ENCODE measurements at regions not wholly inside any gene's neighbourhood (a gene's known extent, or its start where the extent isn't known, plus 50 kb on each side); places are given as distances from the start of the nearest gene placed in this dataset.

DNA sequence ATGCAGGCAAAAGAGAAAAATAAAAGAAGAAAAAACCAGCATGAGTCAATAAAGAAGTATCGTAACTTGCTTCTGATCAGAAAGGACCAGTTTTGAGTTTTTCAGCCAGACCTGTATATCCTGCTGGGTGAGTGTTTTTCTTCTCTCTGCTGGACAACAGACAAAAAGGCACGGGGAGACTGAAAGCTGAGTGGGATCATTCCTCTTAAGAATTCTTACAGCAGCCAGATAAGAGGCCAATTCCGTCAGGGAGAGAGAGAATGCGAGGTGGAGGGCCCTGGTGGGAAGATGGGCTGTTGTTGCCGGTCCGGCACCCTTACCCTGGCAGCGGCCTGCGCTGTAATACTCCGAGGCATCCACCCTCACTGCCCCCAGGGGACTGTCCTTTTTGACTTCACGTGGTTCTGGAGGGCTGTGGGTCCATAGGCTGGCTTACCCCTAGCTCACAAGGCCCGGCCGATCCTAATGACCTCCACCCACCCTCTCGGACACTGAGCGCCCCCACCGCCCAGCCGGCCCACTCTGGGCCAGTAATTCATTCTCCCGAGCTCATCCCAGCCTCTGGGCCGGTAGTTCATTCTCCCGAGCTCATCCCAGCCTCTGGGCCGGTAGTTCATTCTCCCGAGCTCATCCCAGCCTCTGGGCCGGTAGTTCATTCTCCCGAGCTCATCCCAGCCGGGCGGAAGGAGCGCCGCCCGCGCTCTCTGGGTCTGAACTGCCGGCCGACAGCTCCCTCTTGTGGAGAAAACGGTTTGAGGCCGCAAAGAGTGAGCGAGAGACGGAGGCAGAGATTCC is 118.3 kb upstream of the SIRPA start:
- peak; percentile 95 for DNase-seq
- no peaks in the 10 kb centered on the region for H3K27me3 ChIP-seq (ENCODE audit: low read length)
- no peaks in the 10 kb centered on the region for H3K9me2 ChIP-seq (replicated peaks; ENCODE audit: low read length)
- ChIA-PET POLR2A (ENCODE audit: unreplicated experiment) (interaction anchor here (0.6 to 1.1 kb wide), 4 partner anchors 29 to 898 kb away, joined by 3 to 11 read pairs (median 6); no protein-coding TSS in a partner anchor), CTCF (interaction anchor here (0.6 to 2.1 kb wide), 19 partner anchors 9 to 960 kb away, joined by 3 to 32 read pairs (median 4); partner anchors contain the start of gene NSFL1C)
- H3K79me2 ChIP-seq (ENCODE audit: low read length), result peaks cover 12% of the 10 kb centered on the region; the same call in 1 of the 2 replicates
- H3K36me3 ChIP-seq (ENCODE audit: low read depth, low read length), result no peaks in the 10 kb centered on the region
- BruUV-seq (replicated peaks), result TSS peak; percentile 92
- H3K4me1 ChIP-seq (ENCODE audit: insufficient read depth, low read length), result peaks cover 28% of the 10 kb centered on the region
- no peaks in the 10 kb centered on the region for H3F3A ChIP-seq (ENCODE audit: low read length, unreplicated experiment)
- H3K27ac ChIP-seq (ENCODE audit: low read length), result peak overlapping the region; percentile 75
- intact Hi-C loops (cut with micrococcal nuclease), result loop anchor here (1.0 to 5.0 kb wide), 5 partner anchors 38 to 307 kb away; partner anchors contain the start of gene SIRPD
- TF ChIP-seq EZH2 (IDR thresholded peaks at IDR 0.05; ENCODE audit: low read length, unreplicated experiment) (no peak), EZH2phosphoT487 (IDR thresholded peaks at IDR 0.05; ENCODE audit: borderline replicate concordance, low read length) (no peak)
- TF ChIP-seq, protein P1, sequence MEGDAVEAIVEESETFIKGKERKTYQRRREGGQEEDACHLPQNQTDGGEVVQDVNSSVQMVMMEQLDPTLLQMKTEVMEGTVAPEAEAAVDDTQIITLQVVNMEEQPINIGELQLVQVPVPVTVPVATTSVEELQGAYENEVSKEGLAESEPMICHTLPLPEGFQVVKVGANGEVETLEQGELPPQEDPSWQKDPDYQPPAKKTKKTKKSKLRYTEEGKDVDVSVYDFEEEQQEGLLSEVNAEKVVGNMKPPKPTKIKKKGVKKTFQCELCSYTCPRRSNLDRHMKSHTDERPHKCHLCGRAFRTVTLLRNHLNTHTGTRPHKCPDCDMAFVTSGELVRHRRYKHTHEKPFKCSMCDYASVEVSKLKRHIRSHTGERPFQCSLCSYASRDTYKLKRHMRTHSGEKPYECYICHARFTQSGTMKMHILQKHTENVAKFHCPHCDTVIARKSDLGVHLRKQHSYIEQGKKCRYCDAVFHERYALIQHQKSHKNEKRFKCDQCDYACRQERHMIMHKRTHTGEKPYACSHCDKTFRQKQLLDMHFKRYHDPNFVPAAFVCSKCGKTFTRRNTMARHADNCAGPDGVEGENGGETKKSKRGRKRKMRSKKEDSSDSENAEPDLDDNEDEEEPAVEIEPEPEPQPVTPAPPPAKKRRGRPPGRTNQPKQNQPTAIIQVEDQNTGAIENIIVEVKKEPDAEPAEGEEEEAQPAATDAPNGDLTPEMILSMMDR (conservative IDR thresholded peaks at IDR 0.05; ENCODE audit: low read depth, low read length), result peak; percentile 81
- H3K4me3 ChIP-seq (ENCODE audit: low read length), result peak overlapping the region; percentile 63
- no peaks in the 10 kb centered on the region for H4K20me1 ChIP-seq (ENCODE audit: low read length)
- peak; percentile 87 for ATAC-seq
- peak overlapping the region; percentile 83 for H3K4me2 ChIP-seq (ENCODE audit: low read length)
- H3K9me3 ChIP-seq (ENCODE audit: low read length), result no peaks in the 10 kb centered on the region
- peak overlapping the region; percentile 63 for H2AFZ ChIP-seq (ENCODE audit: low read length)
- H3K9ac ChIP-seq (ENCODE audit: low read length), result peak overlapping the region; percentile 74

DNA sequence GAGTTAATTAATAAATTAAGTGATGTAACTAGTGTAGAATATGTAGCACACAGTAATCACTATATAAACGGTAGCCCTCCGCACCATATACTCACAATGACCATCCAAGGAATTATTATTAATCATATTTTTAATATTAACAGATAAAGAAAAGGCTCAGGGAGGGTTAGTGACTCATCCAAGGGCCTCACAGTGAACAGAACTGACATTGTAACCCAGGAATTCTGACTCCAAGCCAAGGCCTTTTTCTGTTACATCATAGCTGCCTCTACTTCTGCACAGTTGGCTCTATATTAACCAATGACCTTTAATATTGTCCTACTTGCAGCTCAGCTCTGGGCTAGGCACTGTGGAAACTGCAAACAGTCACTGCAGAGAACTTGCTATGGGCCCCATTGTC is 117.5 kb upstream of the SIRPG start:
- ChIA-PET POLR2A (ENCODE audit: unreplicated experiment) (no interaction called here), CTCF (no interaction called here)
- H3K27ac ChIP-seq (ENCODE audit: low read length), result peak overlapping the region; percentile 6; the same call in 1 of the 2 replicates
- no peak overlapping the region for H2AFZ ChIP-seq (ENCODE audit: low read length)
- no peaks in the 10 kb centered on the region for H4K20me1 ChIP-seq (ENCODE audit: low read length)
- DNase-seq (peak; percentile 79), ATAC-seq (peak; percentile 19; the same call in 1 of the 2 replicates)
- H3K9me2 ChIP-seq (replicated peaks; ENCODE audit: low read length), result no peaks in the 10 kb centered on the region
- TF ChIP-seq EZH2phosphoT487 (IDR thresholded peaks at IDR 0.05; ENCODE audit: borderline replicate concordance, low read length), result no peak
- TF ChIP-seq, protein P1 (conservative IDR thresholded peaks at IDR 0.05; ENCODE audit: low read depth, low read length), result no peak
- TF ChIP-seq EZH2 (IDR thresholded peaks at IDR 0.05; ENCODE audit: low read length, unreplicated experiment), result no peak
- H3K9ac ChIP-seq (ENCODE audit: low read length), result no peak overlapping the region
- H3K79me2 ChIP-seq (ENCODE audit: low read length), result peaks cover 12% of the 10 kb centered on the region; the same call in 1 of the 2 replicates
- intact Hi-C loops (cut with micrococcal nuclease), result loop anchor here (5.0 kb wide), 1 partner anchor 43 kb away; no protein-coding TSS in a partner anchor
- H3K4me2 ChIP-seq (ENCODE audit: low read length), result 0 out of 2 replicates have a peak overlapping the region, but pooled peaks have one; percentile 16
- peaks cover 28% of the 10 kb centered on the region for H3K4me1 ChIP-seq (ENCODE audit: insufficient read depth, low read length)
- no peaks in the 10 kb centered on the region for H3K27me3 ChIP-seq (ENCODE audit: low read length)
- H3K36me3 ChIP-seq (ENCODE audit: low read depth, low read length), result no peaks in the 10 kb centered on the region
- no peak overlapping the region for H3K4me3 ChIP-seq (ENCODE audit: low read length)
- no peaks in the 10 kb centered on the region for H3F3A ChIP-seq (ENCODE audit: low read length, unreplicated experiment)
- H3K9me3 ChIP-seq (ENCODE audit: low read length), result no peaks in the 10 kb centered on the region
- BruUV-seq (replicated peaks), result no TSS peak

DNA sequence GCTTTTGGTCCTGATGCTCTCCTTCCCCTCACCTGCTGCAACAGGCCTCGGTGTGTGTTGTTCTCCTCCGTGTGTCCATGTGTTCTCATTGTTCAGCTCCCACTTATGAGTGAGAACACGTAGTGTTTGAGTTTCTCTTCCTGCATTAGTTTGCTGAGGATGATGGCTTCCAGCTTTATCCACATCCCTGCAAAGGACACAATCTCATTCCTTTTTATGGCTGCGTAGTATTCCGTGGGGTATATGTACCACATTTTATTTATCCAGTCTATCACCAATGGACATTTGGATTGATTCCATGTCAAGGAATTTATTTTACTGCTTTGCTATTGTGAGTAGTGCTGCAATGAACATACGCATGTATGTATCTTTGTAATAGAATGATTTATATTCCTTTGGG is 116.9 kb upstream of the SIRPG start:
- H3K79me2 ChIP-seq (ENCODE audit: low read length), result peaks cover 12% of the 10 kb centered on the region; the same call in 1 of the 2 replicates
- no peak for DNase-seq
- H4K20me1 ChIP-seq (ENCODE audit: low read length), result no peaks in the 10 kb centered on the region
- no peak overlapping the region for H3K4me3 ChIP-seq (ENCODE audit: low read length)
- no TSS peak for BruUV-seq (replicated peaks)
- no peaks in the 10 kb centered on the region for H3K36me3 ChIP-seq (ENCODE audit: low read depth, low read length)
- H2AFZ ChIP-seq (ENCODE audit: low read length), result no peak overlapping the region
- no peaks in the 10 kb centered on the region for H3K27me3 ChIP-seq (ENCODE audit: low read length)
- H3F3A ChIP-seq (ENCODE audit: low read length, unreplicated experiment), result no peaks in the 10 kb centered on the region
- H3K9me3 ChIP-seq (ENCODE audit: low read length), result no peaks in the 10 kb centered on the region
- peaks cover 28% of the 10 kb centered on the region for H3K4me1 ChIP-seq (ENCODE audit: insufficient read depth, low read length)
- H3K9me2 ChIP-seq (replicated peaks; ENCODE audit: low read length), result no peaks in the 10 kb centered on the region
- no peak overlapping the region for H3K4me2 ChIP-seq (ENCODE audit: low read length)
- H3K9ac ChIP-seq (ENCODE audit: low read length), result no peak overlapping the region
- ChIA-PET CTCF (no interaction called here), POLR2A (ENCODE audit: unreplicated experiment) (no interaction called here)
- H3K27ac ChIP-seq (ENCODE audit: low read length), result no peak overlapping the region
- intact Hi-C loops (cut with micrococcal nuclease), result no loop called here
- no peak for ATAC-seq
- TF ChIP-seq EZH2 (IDR thresholded peaks at IDR 0.05; ENCODE audit: low read length, unreplicated experiment) (no peak), EZH2phosphoT487 (IDR thresholded peaks at IDR 0.05; ENCODE audit: borderline replicate concordance, low read length) (no peak)
- TF ChIP-seq, protein P1 (conservative IDR thresholded peaks at IDR 0.05; ENCODE audit: low read depth, low read length), result no peak

Data from PC-3 (cell line).